Panc1 (cell line): ENCODE measurements at regions not wholly inside any gene's neighbourhood (a gene's known extent, or its start where the extent isn't known, plus 50 kb on each side); places are given as distances from the start of the nearest gene placed in this dataset.

Source experiments
- ATAC-seq: fragments of 200-7000 bp; cut with Tn5 transposase; 2 replicates; pipeline ENCODE4 v1.9.1; 2020; ENCODE audit warnings: mild to moderate bottlenecking, moderate library complexity
- BruUV-seq: library from RNA; stranded (reverse); fragments of 400-500 nt; replicated peaks from 2 replicates; lab custom pipeline; 2021; lab: Mats Ljungman, UMichigan
- CTCF ChIA-PET: fragments of 300-600 bp; sonication (Branson Sonifier 250); formaldehyde crosslinking; loops from one replicate; lab custom pipeline; 2022; ENCODE audit warnings: antibody characterized with exemption; lab: Charles Lee
- POLR2A ChIA-PET: fragments of 300-600 bp; sonication (Branson Sonifier 250); formaldehyde crosslinking; loops from one replicate; lab custom pipeline; 2022; ENCODE audit warnings: antibody characterized with exemption; lab: Charles Lee
- DNase-seq: peaks from one replicate; pipeline ENCODE4 v3.0.0-alpha.2; 2010; ENCODE audit warnings: low read depth, low spot score
- H3K27ac ChIP-seq: 2 replicates; pipeline ENCODE4 v1.5.1; 2011; ENCODE audit warnings: mild to moderate bottlenecking, low read length, inconsistent platforms
- H3K27me3 ChIP-seq: fragments of 200-500 bp; sonication (Bioruptor generic); 2 replicates; pipeline ENCODE4 v1.6.0; 2014; ENCODE audit warnings: low read length, inconsistent platforms; ENCODE audit not compliant: control insufficient read depth, insufficient read depth
- H3K36me3 ChIP-seq: fragments of 200-500 bp; sonication (Bioruptor generic); 2 replicates; pipeline ENCODE4 v1.5.1; 2014; ENCODE audit warnings: inconsistent platforms, mild to moderate bottlenecking, low read length, moderate library complexity; ENCODE audit not compliant: control insufficient read depth, insufficient read depth
- H3K4me1 ChIP-seq: 2 replicates; pipeline ENCODE4 v1.5.1; 2011; ENCODE audit warnings: inconsistent platforms, mild to moderate bottlenecking, low read length, moderate library complexity; ENCODE audit not compliant: control insufficient read depth, insufficient read depth
- H3K4me3 ChIP-seq, 2 experiments: 2 replicates each; pipeline ENCODE4 v1.5.1; 2011 to 2012; ENCODE audit warnings: low read depth in 2 of 2, low read length in 2 of 2, mild to moderate bottlenecking in 2 of 2, inconsistent platforms in 1 of 2, moderate library complexity in 1 of 2
- H3K9me3 ChIP-seq: fragments of 200-500 bp; sonication (Bioruptor generic); 2 replicates; pipeline ENCODE4 v1.5.1; 2014; ENCODE audit warnings: low read depth, mild to moderate bottlenecking, inconsistent platforms, low read length, moderate library complexity; ENCODE audit not compliant: control insufficient read depth, insufficient read depth
- POLR2AphosphoS5 ChIP-seq: IDR thresholded peaks from 2 replicates; pipeline ENCODE4 v1.6.1; 2012; ENCODE audit warnings: mild to moderate bottlenecking, low read depth, low read length, moderate library complexity
- SIN3A ChIP-seq: IDR thresholded peaks from 2 replicates; pipeline ENCODE4 v1.6.1; 2012; ENCODE audit warnings: low read depth, mild to moderate bottlenecking, low read length, moderate library complexity, borderline replicate concordance; ENCODE audit not compliant: insufficient read depth
- TCF7L2 ChIP-seq: IDR thresholded peaks from 2 replicates; pipeline ENCODE4 v1.6.1; 2011; ENCODE audit warnings: mild to moderate bottlenecking, low read depth, low read length, inconsistent platforms
- in situ Hi-C: cut with HindIII; loops from 2 replicates; pipeline ENCODE4 v1.10.0; 2016; ENCODE audit warnings: low sequenced_read_pairs, low pct_unique_long_range_greater_than_20kb
- intact Hi-C: fragments of 100-400 bp; cut with micrococcal nuclease; formaldehyde crosslinking; loops from one replicate; pipeline ENCODE4 v1.10.0; 2022; ENCODE audit not compliant: unreplicated experiment
- TF ChIP-seq, protein P1 (sequence below), 2 experiments: IDR thresholded peaks; 2 replicates each; pipeline ENCODE4 v1.6.1; 2011 to 2012; ENCODE audit warnings: low read depth in 2 of 2, control low read depth in 1 of 2, low read length in 1 of 2, mild to moderate bottlenecking in 1 of 2, moderate library complexity in 1 of 2; ENCODE audit not compliant: insufficient read depth in 1 of 2
- TF ChIP-seq, protein P2 (sequence below): fragments of 450-650 bp; IDR thresholded peaks from 2 replicates; pipeline ENCODE4 v1.5.1; 2017; ENCODE audit warnings: mild to moderate bottlenecking

- intact Hi-C loops (no loop called here), in situ Hi-C loops (no loop called here)
- no TSS peak for BruUV-seq
- ChIA-PET CTCF (no interaction called here), POLR2A (no interaction called here)
- Histone ChIP-seq H3K4me1 (no peaks in the 10 kb centered on the region), H3K27ac (no peak overlapping the region), H3K9me3 (no peaks in the 10 kb centered on the region), H3K27me3 (no peaks in the 10 kb centered on the region), H3K36me3 (no peaks in the 10 kb centered on the region), H3K4me3 (no peak overlapping the region)
- DNase-seq = no peak
- no peak for ATAC-seq
- no peak for TF ChIP-seq POLR2AphosphoS5
- TF ChIP-seq, protein P1, sequence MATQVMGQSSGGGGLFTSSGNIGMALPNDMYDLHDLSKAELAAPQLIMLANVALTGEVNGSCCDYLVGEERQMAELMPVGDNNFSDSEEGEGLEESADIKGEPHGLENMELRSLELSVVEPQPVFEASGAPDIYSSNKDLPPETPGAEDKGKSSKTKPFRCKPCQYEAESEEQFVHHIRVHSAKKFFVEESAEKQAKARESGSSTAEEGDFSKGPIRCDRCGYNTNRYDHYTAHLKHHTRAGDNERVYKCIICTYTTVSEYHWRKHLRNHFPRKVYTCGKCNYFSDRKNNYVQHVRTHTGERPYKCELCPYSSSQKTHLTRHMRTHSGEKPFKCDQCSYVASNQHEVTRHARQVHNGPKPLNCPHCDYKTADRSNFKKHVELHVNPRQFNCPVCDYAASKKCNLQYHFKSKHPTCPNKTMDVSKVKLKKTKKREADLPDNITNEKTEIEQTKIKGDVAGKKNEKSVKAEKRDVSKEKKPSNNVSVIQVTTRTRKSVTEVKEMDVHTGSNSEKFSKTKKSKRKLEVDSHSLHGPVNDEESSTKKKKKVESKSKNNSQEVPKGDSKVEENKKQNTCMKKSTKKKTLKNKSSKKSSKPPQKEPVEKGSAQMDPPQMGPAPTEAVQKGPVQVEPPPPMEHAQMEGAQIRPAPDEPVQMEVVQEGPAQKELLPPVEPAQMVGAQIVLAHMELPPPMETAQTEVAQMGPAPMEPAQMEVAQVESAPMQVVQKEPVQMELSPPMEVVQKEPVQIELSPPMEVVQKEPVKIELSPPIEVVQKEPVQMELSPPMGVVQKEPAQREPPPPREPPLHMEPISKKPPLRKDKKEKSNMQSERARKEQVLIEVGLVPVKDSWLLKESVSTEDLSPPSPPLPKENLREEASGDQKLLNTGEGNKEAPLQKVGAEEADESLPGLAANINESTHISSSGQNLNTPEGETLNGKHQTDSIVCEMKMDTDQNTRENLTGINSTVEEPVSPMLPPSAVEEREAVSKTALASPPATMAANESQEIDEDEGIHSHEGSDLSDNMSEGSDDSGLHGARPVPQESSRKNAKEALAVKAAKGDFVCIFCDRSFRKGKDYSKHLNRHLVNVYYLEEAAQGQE (IDR thresholded peaks at IDR 0.05; ENCODE audit: insufficient read depth in 1 of 2, low read depth in 2 of 2, low read length in 1 of 2) = no peak
- TF ChIP-seq TCF7L2 = no peak
- TF ChIP-seq SIN3A = no peak
Measured at GRCh38 chr7:114033475-114033874, 114.7 kb upstream of the PPP1R3A start.

DNA sequence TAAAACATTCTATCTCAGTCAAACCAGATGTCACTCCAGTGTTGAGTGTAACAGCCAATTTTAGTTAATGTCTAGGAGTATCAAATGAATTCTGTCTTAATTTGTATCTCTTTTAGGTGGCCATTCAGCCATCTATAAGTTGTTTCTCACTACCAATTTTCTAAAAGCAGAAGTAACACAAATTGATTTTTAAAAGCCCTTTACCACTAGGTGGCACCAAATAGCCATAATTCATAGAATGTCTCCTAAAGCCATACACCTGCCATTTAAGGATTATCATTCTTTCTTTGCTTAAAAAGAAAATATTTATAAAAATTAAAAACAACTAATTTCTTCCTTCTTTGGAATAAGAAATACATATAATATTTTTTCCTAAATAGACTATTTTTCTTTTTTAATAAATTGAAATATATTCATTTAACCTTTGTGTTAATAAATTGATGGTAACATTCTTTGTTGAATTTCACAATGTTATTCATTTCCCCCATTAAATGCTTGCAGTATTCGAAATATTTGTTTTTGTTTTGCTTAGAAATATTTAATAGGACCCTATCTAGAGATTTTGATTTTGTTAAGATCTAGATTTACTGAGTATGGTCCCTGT lies 107.8 kb upstream of the PPP1R3A start:
- Histone ChIP-seq H3K9me3 (no peaks in the 10 kb centered on the region), H3K4me3 (no peak overlapping the region), H3K36me3 (no peaks in the 10 kb centered on the region), H3K27ac (no peak overlapping the region), H3K4me1 (no peaks in the 10 kb centered on the region), H3K27me3 (no peaks in the 10 kb centered on the region)
- DNase-seq = peak; percentile 42
- in situ Hi-C loops = no loop called here
- no peak for ATAC-seq
- ChIA-PET CTCF (no interaction called here), POLR2A (no interaction called here)
- intact Hi-C loops = loop anchor here (10.0 kb wide), 1 partner anchor 388 kb away; the partner anchor contains the start of gene FOXP2
- no TSS peak for BruUV-seq
- TF ChIP-seq, protein P2, sequence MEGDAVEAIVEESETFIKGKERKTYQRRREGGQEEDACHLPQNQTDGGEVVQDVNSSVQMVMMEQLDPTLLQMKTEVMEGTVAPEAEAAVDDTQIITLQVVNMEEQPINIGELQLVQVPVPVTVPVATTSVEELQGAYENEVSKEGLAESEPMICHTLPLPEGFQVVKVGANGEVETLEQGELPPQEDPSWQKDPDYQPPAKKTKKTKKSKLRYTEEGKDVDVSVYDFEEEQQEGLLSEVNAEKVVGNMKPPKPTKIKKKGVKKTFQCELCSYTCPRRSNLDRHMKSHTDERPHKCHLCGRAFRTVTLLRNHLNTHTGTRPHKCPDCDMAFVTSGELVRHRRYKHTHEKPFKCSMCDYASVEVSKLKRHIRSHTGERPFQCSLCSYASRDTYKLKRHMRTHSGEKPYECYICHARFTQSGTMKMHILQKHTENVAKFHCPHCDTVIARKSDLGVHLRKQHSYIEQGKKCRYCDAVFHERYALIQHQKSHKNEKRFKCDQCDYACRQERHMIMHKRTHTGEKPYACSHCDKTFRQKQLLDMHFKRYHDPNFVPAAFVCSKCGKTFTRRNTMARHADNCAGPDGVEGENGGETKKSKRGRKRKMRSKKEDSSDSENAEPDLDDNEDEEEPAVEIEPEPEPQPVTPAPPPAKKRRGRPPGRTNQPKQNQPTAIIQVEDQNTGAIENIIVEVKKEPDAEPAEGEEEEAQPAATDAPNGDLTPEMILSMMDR = peak; percentile 52; the same call in 1 of the 2 replicates
- no peak for TF ChIP-seq POLR2AphosphoS5

- in situ Hi-C loops = no loop called here
- POLR2A ChIA-PET = interaction anchor here (0.7 kb wide), 1 partner anchor 61 kb away, joined by 14 read pairs; no protein-coding TSS in a partner anchor
- no peaks in the 10 kb centered on the region for H3K36me3 ChIP-seq
- CTCF ChIA-PET = interaction anchor here (0.7 kb wide), 1 partner anchor 19 kb away, joined by 9 read pairs; no protein-coding TSS in a partner anchor
- H3K4me3 ChIP-seq = no peak overlapping the region
- TF ChIP-seq, protein P2 = no peak
- TF ChIP-seq POLR2AphosphoS5 = no peak
- TF ChIP-seq TCF7L2 = no peak
- TF ChIP-seq SIN3A = no peak
- TF ChIP-seq, protein P1 (IDR thresholded peaks at IDR 0.05; ENCODE audit: insufficient read depth in 1 of 2, low read depth in 2 of 2, low read length in 1 of 2) = no peak
- no peaks in the 10 kb centered on the region for H3K27me3 ChIP-seq
- intact Hi-C loops = loop anchor here (10.0 kb wide), 1 partner anchor 394 kb away; the partner anchor contains the start of gene FOXP2
- DNase-seq (no peak), ATAC-seq (peak; percentile 51; the same call in 1 of the 2 replicates)
- no peak overlapping the region for H3K27ac ChIP-seq
- no peaks in the 10 kb centered on the region for H3K9me3 ChIP-seq
- H3K4me1 ChIP-seq = 0 out of 2 replicates have a peak, but pooled peaks cover 3% of the 10 kb centered on the region
- no TSS peak for BruUV-seq
Measured at GRCh38 chr7:114021135-114021534, 102.3 kb upstream of the PPP1R3A start.
